K562 (cell line): ENCODE measurements at regions not wholly inside any gene's neighbourhood (a gene's known extent, or its start where the extent isn't known, plus 50 kb on each side); places are given as distances from the start of the nearest gene placed in this dataset.

Source experiments
- ATAC-seq: fragments of 200-7000 bp; cut with Tn5 transposase; 3 replicates; pipeline ENCODE4 v1.9.1; 2020; ENCODE audit warnings: moderate library complexity
- BruUV-seq: library from RNA; stranded (reverse); fragments of 400-500 nt; replicated peaks from 2 replicates; lab custom pipeline; 2021; lab: Mats Ljungman, UMichigan
- CTCF ChIA-PET: fragments of 300-600 bp; formaldehyde crosslinking; extraction: SDS; loops from one replicate; lab custom pipeline; 2021; ENCODE audit warnings: low intra/inter-chr PET ratio; lab: Yijun Ruan, JAX
- POLR2A ChIA-PET: fragments of 300-600, 350-650 bp; sonication (Branson Sonifier 250); formaldehyde crosslinking; extraction: SDS; loops from one replicate; lab custom pipeline; 2021; ENCODE audit warnings: antibody characterized with exemption, inconsistent platforms; lab: Yijun Ruan, JAX
- DNase-seq, 4 experiments: peaks; one replicate each; pipeline versions ENCODE4 v3.0.0 to v3.0.0-alpha.2; 2011 to 2018; ENCODE audit warnings: low spot score in 3 of 4, mixed read lengths in 3 of 4; ENCODE audit errors: extremely low read depth in 1 of 4
- FAIRE-seq: peaks from 2 replicates; lab custom pipeline; 2011; peaks lifted over from hg19 to GRCh38; lab: Jason Lieb, UNC
- H2AFZ ChIP-seq: 2 replicates; pipeline ENCODE4 v1.6.0; 2011; ENCODE audit warnings: low read depth, low read length, control low read depth, inconsistent platforms
- H3K27ac ChIP-seq: fragments of 200-600 bp; 3 replicates; pipeline ENCODE4 v1.8.0; 2011; ENCODE audit warnings: low read depth, mild to moderate bottlenecking, control low read depth, inconsistent platforms, low read length, moderate library complexity, mixed read lengths; ENCODE audit errors: extremely low read depth
- H3K27me3 ChIP-seq, 2 experiments: fragments of 300-600 bp in 1 of 2; 2 replicates in 1 of 2; 3 replicates in 1 of 2; pipeline versions ENCODE4 v1.6.0 to v1.8.0; 2011; ENCODE audit warnings: inconsistent platforms in 2 of 2, low read length in 2 of 2, mild to moderate bottlenecking in 1 of 2, mixed read lengths in 1 of 2, moderate library complexity in 1 of 2; ENCODE audit not compliant: control insufficient read depth in 2 of 2, insufficient read depth in 2 of 2
- H3K36me3 ChIP-seq: fragments of 300-600 bp; 3 replicates; pipeline ENCODE4 v1.8.0; 2011; ENCODE audit warnings: mild to moderate bottlenecking, low read length, inconsistent platforms; ENCODE audit not compliant: control insufficient read depth, insufficient read depth
- H3K4me1 ChIP-seq, 2 experiments: fragments of 200-600 bp in 1 of 2; replicated peaks in 1 of 2; 2 replicates in 1 of 2; 3 replicates in 1 of 2; pipeline versions ENCODE4 v1.5.1 to v1.8.0; 2011; ENCODE audit warnings: inconsistent platforms in 2 of 2, low read length in 2 of 2, mild to moderate bottlenecking in 1 of 2, mixed read lengths in 1 of 2, moderate library complexity in 1 of 2; ENCODE audit not compliant: control insufficient read depth in 2 of 2, insufficient read depth in 2 of 2
- H3K4me2 ChIP-seq: 2 replicates; pipeline ENCODE4 v1.6.1; 2011; ENCODE audit warnings: low read length, control low read depth, inconsistent platforms, mixed read lengths; ENCODE audit not compliant: insufficient read depth
- H3K4me3 ChIP-seq: fragments of 200-600 bp; sonication (generic), shearing (Covaris generic); 2 replicates; pipeline ENCODE4 v1.5.1; 2016; ENCODE audit warnings: control low read depth, inconsistent platforms
- H3K79me2 ChIP-seq: fragments of 200-600 bp; 3 replicates; pipeline ENCODE4 v1.8.0; 2011; ENCODE audit warnings: low read length, inconsistent platforms; ENCODE audit not compliant: control insufficient read depth, insufficient read depth
- H3K9ac ChIP-seq, 2 experiments: 2 replicates each; pipeline versions ENCODE4 v1.6.0 to v1.6.1; 2011; ENCODE audit warnings: low read depth in 2 of 2, low read length in 2 of 2, control low read depth in 1 of 2, inconsistent platforms in 1 of 2, mild to moderate bottlenecking in 1 of 2, mixed read lengths in 1 of 2; ENCODE audit not compliant: insufficient read depth in 1 of 2
- H3K9me1 ChIP-seq: one replicate; pipeline ENCODE4 v1.6.0; 2011; ENCODE audit warnings: inconsistent platforms, mild to moderate bottlenecking, low read length, moderate library complexity; ENCODE audit not compliant: control insufficient read depth, insufficient read depth
- H3K9me3 ChIP-seq: replicated peaks from 2 replicates; pipeline ENCODE4 v1.5.1; 2011; ENCODE audit warnings: low read depth, low read length, inconsistent platforms; ENCODE audit not compliant: control insufficient read depth, insufficient read depth
- H4K20me1 ChIP-seq: replicated peaks from 2 replicates; pipeline ENCODE4 v1.6.1; 2011; ENCODE audit warnings: low read length, inconsistent platforms, mixed read lengths; ENCODE audit not compliant: control insufficient read depth, insufficient read depth
- BCOR ChIP-seq: fragments of 450-650 bp; IDR thresholded peaks from 2 replicates; pipeline ENCODE4 v1.6.1; 2016
- BRCA1 ChIP-seq, 2 experiments: fragments of 450-650 bp in 1 of 2; sonication (generic) in 1 of 2; formaldehyde crosslinking in 1 of 2; IDR thresholded peaks; 2 replicates each; pipeline versions ENCODE4 v1.5.0 to v1.6.1; 2017 to 2020; ENCODE audit warnings: mild to moderate bottlenecking in 1 of 2, missing genetic modification reagents in 1 of 2
- CBFA2T2 ChIP-seq: fragments of 450-650 bp; conservative IDR thresholded peaks from 2 replicates; pipeline ENCODE4 v1.6.1; 2017; ENCODE audit warnings: mild to moderate bottlenecking
- CCAR2 ChIP-seq: fragments of 200-400 bp; formaldehyde crosslinking; IDR thresholded peaks from 2 replicates; pipeline ENCODE4 v1.6.1; 2017; ENCODE audit warnings: mild to moderate bottlenecking, low read depth, low read length
- CEBPZ ChIP-seq: fragments of 150-350 bp; IDR thresholded peaks from 2 replicates; pipeline ENCODE4 v1.6.1; 2014; ENCODE audit warnings: low read depth, mild to moderate bottlenecking, low read length, borderline replicate concordance
- ERF ChIP-seq: fragments of 450-650 bp; formaldehyde crosslinking; IDR thresholded peaks from 2 replicates; pipeline ENCODE4 v1.4.0; 2020; ENCODE audit warnings: mild to moderate bottlenecking, mixed read lengths
- LEF1 ChIP-seq: fragments of 450-650 bp; IDR thresholded peaks from 2 replicates; pipeline ENCODE4 v1.6.1; 2016; ENCODE audit warnings: mild to moderate bottlenecking
- MYC ChIP-seq, 2 experiments: fragments of 250-450 bp in 1 of 2; sonication (Bioruptor Pico) in 1 of 2; IDR thresholded peaks; 2 replicates each; pipeline versions ENCODE4 v1.5.1 to v1.6.1; 2012 to 2021; ENCODE audit warnings: low read depth in 2 of 2, borderline replicate concordance in 1 of 2, improper control_type of control experiment in 1 of 2, low read length in 1 of 2, mild to moderate bottlenecking in 1 of 2, moderate library complexity in 1 of 2
- RBM25 ChIP-seq: fragments of 200-400 bp; formaldehyde crosslinking; IDR thresholded peaks from 2 replicates; pipeline ENCODE4 v1.6.1; 2018; ENCODE audit warnings: low read length, low read depth, moderate library complexity; ENCODE audit not compliant: severe bottlenecking
- SLC30A9 ChIP-seq: fragments of 250-450 bp; sonication (Bioruptor Pico); IDR thresholded peaks from 2 replicates; pipeline ENCODE4 v1.8.0; 2022; ENCODE audit warnings: mild to moderate bottlenecking, moderate library complexity
- TCFL5 ChIP-seq: fragments of 250-450 bp; sonication (Bioruptor Pico); conservative IDR thresholded peaks from 2 replicates; pipeline ENCODE4 v1.6.1; 2021; ENCODE audit warnings: mild to moderate bottlenecking, moderate library complexity, matching md5 sums
- WGBS: fragments of 100-300 bp; shearing (Covaris generic); methylation state at CpG from one replicate; pipeline ENCODE4 v1.1.6; 2016; ENCODE audit warnings: low coverage, mixed read lengths; ENCODE audit not compliant: insufficient coverage; ENCODE audit errors: missing lambda C conversion rate; 5-methylcytosine and 5-hydroxymethylcytosine counted together
- in situ Hi-C: fragments of 300-500 bp; cut with MboI; formaldehyde crosslinking; loops from 4 replicates; pipeline ENCODE4 v1.15.0; 2018; ENCODE audit warnings: inconsistent platforms, mixed read lengths
- intact Hi-C: fragments of 100-400 bp; cut with micrococcal nuclease; formaldehyde crosslinking; loops from 2 replicates; pipeline ENCODE4 v1.14.2; 2022
- TF ChIP-seq, protein P1 (sequence below): fragments of 200-800 bp; sonication (Bioruptor generic); IDR thresholded peaks from 2 replicates; pipeline ENCODE4 v1.6.1; 2017; ENCODE audit warnings: missing genetic modification characterization, missing compliant biosample characterization

- ChIA-PET CTCF (no interaction called here), POLR2A (no interaction called here)
- no peak overlapping the region for H3K4me3 ChIP-seq
- no peak overlapping the region for H2AFZ ChIP-seq
- H3K79me2 ChIP-seq, result no peaks in the 10 kb centered on the region
- H4K20me1 ChIP-seq, result no peaks in the 10 kb centered on the region; the same call in 1 of the 2 replicates
- TF ChIP-seq SLC30A9 (CRISPR knock-in tag), result no peak
- H3K4me2 ChIP-seq, result no peak overlapping the region
- no peaks in the 10 kb centered on the region; a peak in 1 of 5 replicates for H3K27me3 ChIP-seq
- ATAC-seq (peak; percentile 62), DNase-seq (no peak), FAIRE-seq (no peak)
- H3K27ac ChIP-seq, result no peak overlapping the region
- intact Hi-C loops, result no loop called here
- H3K4me1 ChIP-seq, result no peaks in the 10 kb centered on the region
- no peaks in the 10 kb centered on the region for H3K9me3 ChIP-seq
- in situ Hi-C loops, result no loop called here
- 0% methylated on average over 4 of the region's 4 CpGs for WGBS
- H3K9me1 ChIP-seq, result no peaks in the 10 kb centered on the region
- BruUV-seq, result no TSS peak
- H3K36me3 ChIP-seq, result no peaks in the 10 kb centered on the region
- no peak overlapping the region for H3K9ac ChIP-seq
These were observed 115.6 kb upstream of the IGSF21 start for GRCh38 chr1:17991996-17992395.

- ChIA-PET CTCF (no interaction called here), POLR2A (no interaction called here)
- Histone ChIP-seq H3K4me1 (no peaks in the 10 kb centered on the region), H3K27ac (no peak overlapping the region), H4K20me1 (no peaks in the 10 kb centered on the region; the same call in 1 of the 2 replicates), H2AFZ (no peak overlapping the region), H3K9me3 (no peaks in the 10 kb centered on the region), H3K27me3 (no peaks in the 10 kb centered on the region; a peak in 1 of 5 replicates), H3K79me2 (no peaks in the 10 kb centered on the region), H3K36me3 (no peaks in the 10 kb centered on the region), H3K9me1 (no peaks in the 10 kb centered on the region), H3K4me2 (no peak overlapping the region), H3K4me3 (no peak overlapping the region), H3K9ac (no peak overlapping the region)
- DNase-seq (no peak), FAIRE-seq (no peak), ATAC-seq (no peak)
- 2% methylated on average over 5 of the region's 5 CpGs for WGBS
- in situ Hi-C loops, result no loop called here
- no TSS peak for BruUV-seq
- intact Hi-C loops, result no loop called here
- TF ChIP-seq ERF (CRISPR knock-in tag), result no peak
- TF ChIP-seq CEBPZ, result no peak
- no peak for TF ChIP-seq CCAR2
- no peak for TF ChIP-seq LEF1
- TF ChIP-seq BCOR, result peak; percentile 34; the same call in 1 of the 2 replicates
- TF ChIP-seq RBM25, result peak; percentile 70
- TF ChIP-seq TCFL5 (CRISPR knock-in tag), result no peak
- TF ChIP-seq CBFA2T2, result no peak
- TF ChIP-seq MYC (IDR thresholded peaks at IDR 0.05; ENCODE audit: low read depth, low read length), result no peak
- TF ChIP-seq MYC (CRISPR knock-in tag; IDR thresholded peaks at IDR 0.05; ENCODE audit: borderline replicate concordance, low read depth), result no peak
- no peak for TF ChIP-seq BRCA1 (IDR thresholded peaks at IDR 0.05)
- no peak for TF ChIP-seq BRCA1 (CRISPR knock-in tag; IDR thresholded peaks at IDR 0.05)
- TF ChIP-seq, protein P1, sequence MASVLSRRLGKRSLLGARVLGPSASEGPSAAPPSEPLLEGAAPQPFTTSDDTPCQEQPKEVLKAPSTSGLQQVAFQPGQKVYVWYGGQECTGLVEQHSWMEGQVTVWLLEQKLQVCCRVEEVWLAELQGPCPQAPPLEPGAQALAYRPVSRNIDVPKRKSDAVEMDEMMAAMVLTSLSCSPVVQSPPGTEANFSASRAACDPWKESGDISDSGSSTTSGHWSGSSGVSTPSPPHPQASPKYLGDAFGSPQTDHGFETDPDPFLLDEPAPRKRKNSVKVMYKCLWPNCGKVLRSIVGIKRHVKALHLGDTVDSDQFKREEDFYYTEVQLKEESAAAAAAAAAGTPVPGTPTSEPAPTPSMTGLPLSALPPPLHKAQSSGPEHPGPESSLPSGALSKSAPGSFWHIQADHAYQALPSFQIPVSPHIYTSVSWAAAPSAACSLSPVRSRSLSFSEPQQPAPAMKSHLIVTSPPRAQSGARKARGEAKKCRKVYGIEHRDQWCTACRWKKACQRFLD, result no peak
These were observed 114.8 kb upstream of the IGSF21 start for GRCh38 chr1:17992800-17993199.
